NCI-H345 treated with DMSO at 0.1 percent for 48 hours (cell line): ENCODE measurements at regions not wholly inside any gene's neighbourhood (a gene's known extent, or its start where the extent isn't known, plus 50 kb on each side); places are given as distances from the start of the nearest gene placed in this dataset.

ENCODE experiments used
- DNase-seq: peaks from one replicate; lab custom pipeline; 2025; ENCODE audit not compliant: unreplicated experiment; lab: John Stamatoyannopoulos, UW

- no peak for DNase-seq
Measured at GRCh38 chr9:28781481-28781880, 1208.2 kb upstream of the C9orf72 start.

GRCh38 chr9:28782630-28783029, 1209.3 kb upstream of the C9orf72 start:
- DNase-seq = no peak

- DNase-seq = no peak
Measured at GRCh38 chr9:28792716-28793115, 1219.4 kb upstream of the C9orf72 start.

GRCh38 chr9:28799876-28800275, 1226.6 kb upstream of the C9orf72 start:
- no peak for DNase-seq

- no peak for DNase-seq
Measured at GRCh38 chr9:28801144-28801799, 1228.0 kb upstream of the C9orf72 start.

- DNase-seq = no peak
Measured at GRCh38 chr9:28805197-28805596, 1231.9 kb upstream of the C9orf72 start.

GRCh38 chr9:28808042-28808441, 1234.8 kb upstream of the C9orf72 start:
- DNase-seq = no peak

GRCh38 chr9:28810388-28811075, 1237.3 kb upstream of the C9orf72 start:
- DNase-seq = no peak

- no peak for DNase-seq
Measured at GRCh38 chr9:28820741-28821140, 1247.5 kb upstream of the C9orf72 start.

- DNase-seq = no peak
Measured at GRCh38 chr9:28821240-28821639, 1248.0 kb upstream of the C9orf72 start.

GRCh38 chr9:28824432-28824963, 1251.2 kb upstream of the C9orf72 start:
- no peak for DNase-seq

- no peak for DNase-seq
Measured at GRCh38 chr9:28832168-28832770, 1259.0 kb upstream of the C9orf72 start.

GRCh38 chr9:28834156-28834555, 1260.9 kb upstream of the C9orf72 start:
- DNase-seq = no peak

- no peak for DNase-seq
Measured at GRCh38 chr9:28839778-28840430, 1266.6 kb upstream of the C9orf72 start.

GRCh38 chr9:28841775-28842174, 1268.5 kb upstream of the C9orf72 start:
- no peak for DNase-seq

GRCh38 chr9:28847331-28847730, 1274.0 kb upstream of the C9orf72 start:
- no peak for DNase-seq

- DNase-seq = no peak
Measured at GRCh38 chr9:28848671-28849070, 1275.4 kb upstream of the C9orf72 start.

GRCh38 chr9:28853477-28853876, 1280.2 kb upstream of the C9orf72 start:
- DNase-seq = no peak

- no peak for DNase-seq
Measured at GRCh38 chr9:28866951-28867350, 1293.7 kb upstream of the C9orf72 start.

- no peak for DNase-seq
Measured at GRCh38 chr9:28868228-28868990, 1295.1 kb upstream of the C9orf72 start.

- DNase-seq = no peak
Measured at GRCh38 chr9:28882529-28882928, 1309.2 kb upstream of the C9orf72 start.
